ENCODE measurements at regions not wholly inside any gene's neighbourhood (a gene's known extent, or its start where the extent isn't known, plus 50 kb on each side); places are given as distances from the start of the nearest gene placed in this dataset.

- no peak for DNase-seq
Observed at GRCh38 chr4:65834707-65835106, 164.4 kb upstream of the EPHA5 start.

DNA sequence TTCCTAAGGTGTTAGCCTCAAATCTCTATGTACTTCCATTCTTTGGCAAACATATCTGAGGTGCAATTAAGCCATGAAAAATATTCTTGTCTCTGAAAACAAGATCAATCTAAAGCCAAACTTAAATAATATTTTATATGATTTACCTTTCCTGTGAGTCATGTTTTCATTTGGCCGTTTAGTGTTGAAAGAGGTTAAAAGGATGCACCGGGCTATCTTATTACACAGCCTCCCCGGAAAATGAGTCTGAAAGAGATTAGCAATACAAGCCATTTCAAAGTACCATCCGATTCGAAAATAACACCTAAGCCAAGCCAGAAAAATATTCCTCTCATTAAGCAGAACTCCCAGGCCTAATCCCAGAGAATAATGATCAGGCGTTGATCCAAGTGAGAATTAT lies 161.5 kb upstream of the EPHA5 start:
- DNase-seq, result no peak

DNA sequence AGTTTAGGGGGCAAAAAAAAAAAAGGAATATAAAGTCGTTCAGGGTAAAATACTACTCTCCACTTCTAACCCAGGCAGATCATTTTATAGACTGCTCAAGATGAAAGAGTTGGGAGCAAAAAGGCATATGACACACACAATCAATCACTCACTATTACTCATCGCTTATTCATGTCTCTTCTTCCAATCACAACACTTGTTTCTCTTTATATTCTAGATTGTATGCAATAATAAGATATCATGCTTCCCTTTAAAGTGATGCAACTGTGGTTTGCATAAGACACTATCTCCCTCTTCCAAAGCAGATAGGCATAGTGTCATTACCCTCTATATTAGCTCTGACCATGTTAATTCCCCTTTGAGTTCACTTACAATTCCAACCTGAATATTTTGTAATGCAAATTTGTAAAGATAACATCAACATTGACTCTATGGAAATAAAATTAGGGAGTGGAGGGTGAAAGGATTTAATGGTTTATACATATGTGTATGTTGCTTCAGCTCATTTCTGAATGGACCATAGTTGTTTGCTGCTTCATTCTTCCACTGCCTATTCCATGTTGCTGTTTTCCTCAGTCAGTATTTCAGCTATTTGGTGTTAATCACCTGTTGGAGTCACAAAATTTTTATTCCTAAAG lies 154.9 kb upstream of the EPHA5 start:
- DNase-seq, result peak; percentile 1

DNA sequence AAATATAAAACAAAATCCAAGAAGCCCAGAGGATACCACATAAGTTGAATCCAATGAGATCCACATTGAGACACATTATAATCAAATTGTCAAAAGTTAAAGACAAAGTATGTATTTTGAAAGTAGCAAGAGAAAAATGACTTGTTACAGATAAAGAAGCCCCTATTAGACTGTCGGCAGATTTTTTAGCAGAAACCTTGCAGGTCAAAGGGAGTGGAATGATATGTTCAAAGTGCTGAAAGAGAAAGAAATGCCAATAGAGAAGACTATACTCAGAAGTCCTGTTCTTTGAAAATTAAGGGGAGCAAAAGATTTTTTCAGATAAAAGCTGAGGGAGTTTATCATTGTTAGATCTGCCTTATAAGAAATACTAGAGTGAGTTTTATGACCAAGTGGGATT lies 148.9 kb upstream of the EPHA5 start:
- DNase-seq, result no peak

DNA sequence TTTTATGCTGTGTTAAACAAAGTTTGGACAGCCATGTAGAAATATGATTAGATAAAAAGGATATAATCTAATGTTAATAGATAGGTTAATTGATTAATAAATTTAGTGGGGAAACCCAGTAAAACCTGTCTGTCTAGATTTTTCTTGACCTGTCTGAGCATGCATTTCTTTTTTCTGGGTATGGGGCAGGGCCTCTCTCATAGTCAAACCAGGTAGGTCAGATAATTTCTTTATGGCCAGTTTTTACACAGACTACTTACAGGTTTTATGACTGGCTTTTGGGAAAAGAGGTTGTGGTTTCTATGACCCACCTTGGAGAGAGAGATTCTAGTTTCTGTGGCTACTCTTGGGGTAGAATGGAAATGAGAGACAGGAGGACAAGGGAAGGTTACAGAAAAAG lies 135.6 kb upstream of the EPHA5 start:
- DNase-seq, result no peak

DNA sequence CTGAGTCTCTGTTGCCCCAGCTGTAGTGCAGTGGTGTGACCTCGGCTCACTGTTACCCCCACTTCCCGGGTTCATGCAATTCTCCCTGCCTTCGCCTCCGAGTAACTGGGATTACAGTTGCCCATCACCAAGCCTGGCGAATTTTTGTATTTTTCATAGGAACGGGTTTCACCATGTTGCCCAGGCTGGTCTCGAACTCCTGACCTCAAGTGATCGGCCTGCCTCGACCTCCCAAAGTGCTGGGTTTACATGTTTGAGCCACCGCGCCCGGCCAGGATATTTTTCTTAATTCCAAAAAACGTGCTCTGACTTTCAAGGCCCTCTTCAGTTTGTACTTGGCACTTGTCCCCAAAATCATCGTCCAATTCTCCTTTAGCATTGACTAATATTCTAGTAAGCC lies 129.2 kb upstream of the EPHA5 start:
- no peak for DNase-seq

DNA sequence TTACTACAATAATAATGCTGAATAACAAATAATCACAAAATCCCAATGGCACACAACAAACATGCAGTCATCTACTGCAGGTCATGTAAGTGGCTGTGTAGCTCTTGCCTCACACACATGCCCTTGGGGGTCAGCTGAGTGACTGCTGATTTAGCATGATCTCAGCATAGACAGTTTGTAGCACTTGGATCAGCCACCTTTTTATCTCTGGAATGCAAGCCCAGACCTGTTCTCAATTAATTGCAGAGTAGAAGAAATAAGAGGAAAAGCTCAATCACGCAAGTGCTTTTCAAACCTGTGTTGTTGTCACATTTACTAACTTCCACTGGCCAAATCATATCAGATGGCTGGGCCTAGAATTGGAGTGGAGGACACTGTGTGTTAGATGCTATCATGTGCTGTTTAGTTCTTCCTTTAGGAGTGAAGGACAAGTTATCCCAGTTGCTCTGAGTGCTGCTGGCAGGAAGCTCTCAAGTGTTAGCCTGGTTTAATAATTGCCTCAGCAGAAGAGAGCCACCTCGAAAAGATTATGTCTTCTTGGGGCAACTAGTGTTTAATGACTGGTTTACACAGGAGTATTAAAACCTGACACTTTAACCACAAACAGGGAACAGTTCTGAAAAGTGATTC lies 128.3 kb upstream of the EPHA5 start:
- no peak for DNase-seq

DNA sequence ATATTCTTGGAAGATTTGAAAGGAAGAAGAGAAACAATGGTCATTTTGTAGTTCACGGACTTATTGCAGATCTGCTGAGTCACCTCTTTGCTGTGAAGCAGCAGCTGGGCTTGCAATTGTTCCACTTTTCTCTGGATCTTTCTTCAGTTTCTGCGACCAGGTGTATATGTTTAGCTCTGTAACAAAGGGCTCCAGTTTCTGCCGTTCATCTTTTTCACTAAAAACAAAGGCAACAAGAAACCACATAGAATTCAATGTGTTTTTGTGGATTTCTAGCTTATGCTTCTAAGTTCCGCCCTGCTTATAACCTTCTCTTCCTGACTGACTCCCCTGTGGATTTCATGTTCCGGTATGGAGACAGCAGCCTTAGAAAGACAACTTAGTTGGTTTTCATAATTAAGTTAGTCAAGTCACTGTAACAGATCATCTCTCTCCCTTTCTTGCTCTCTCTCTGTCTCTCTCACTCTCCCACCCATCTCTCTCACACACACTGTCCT lies 121.6 kb upstream of the EPHA5 start:
- DNase-seq, result no peak

GRCh38 chr4:65791111-65791811 lies 121.0 kb upstream of the EPHA5 start:
- no peak for DNase-seq

- no peak for DNase-seq
Observed at GRCh38 chr4:65789805-65790204, 119.5 kb upstream of the EPHA5 start.

DNA sequence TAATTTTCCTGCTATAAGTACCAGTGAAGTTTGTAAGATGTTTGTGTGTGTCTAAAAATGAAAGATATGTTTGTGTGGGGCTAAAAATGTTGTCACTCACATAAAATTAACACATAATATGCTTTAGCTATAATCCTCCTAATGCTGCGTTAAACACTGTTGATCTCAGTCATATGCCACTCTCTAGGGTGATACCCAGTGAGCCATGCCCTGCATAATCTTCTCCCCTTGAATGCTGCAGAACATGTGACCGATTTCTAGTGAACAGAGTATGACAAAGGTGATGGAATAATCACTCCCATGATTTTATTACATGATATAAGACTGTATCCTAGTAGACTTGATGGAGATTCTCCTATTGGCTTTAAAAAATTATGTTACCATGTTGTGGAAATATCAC lies 119.1 kb upstream of the EPHA5 start:
- no peak for DNase-seq

DNA sequence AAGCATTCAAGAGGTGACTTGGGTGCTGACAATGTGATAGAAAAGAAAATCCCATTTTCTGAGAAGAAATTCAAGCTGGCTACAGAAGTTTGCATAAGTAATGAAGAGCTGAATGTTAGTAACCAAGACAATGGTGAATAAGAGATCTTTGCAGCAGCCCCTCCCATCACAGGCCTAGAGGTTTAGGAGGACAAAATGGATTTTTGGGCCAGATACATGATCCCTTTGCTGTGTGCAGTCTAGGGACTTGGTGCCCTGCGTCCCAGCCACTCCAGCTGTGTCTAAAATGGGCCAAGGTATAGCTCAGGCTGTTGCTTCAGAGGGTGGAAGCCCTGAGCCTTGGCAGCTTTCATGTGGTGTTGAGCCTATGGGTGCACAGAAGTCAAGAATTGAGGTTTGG lies 107.0 kb upstream of the EPHA5 start:
- DNase-seq, result no peak

DNA sequence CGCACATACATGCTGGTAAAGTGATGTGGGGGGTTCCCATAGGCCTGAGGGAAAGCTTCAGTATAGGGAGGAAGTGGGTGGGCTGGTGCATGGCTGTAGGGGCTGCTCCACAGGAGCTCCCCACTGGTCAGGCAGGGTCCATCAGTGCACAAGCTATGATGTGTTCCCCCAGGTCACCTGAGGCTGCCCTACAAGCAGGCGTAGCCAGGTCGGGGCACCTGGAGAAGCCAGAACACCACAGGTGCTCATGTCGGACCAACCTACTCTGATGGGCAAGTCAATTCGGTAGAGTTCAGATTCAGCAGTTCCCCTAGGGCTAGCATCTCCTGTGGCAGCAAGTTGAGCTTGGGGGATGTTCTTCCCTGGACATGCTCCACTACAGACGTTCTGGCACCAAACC lies 103.3 kb upstream of the EPHA5 start:
- DNase-seq, result no peak

DNA sequence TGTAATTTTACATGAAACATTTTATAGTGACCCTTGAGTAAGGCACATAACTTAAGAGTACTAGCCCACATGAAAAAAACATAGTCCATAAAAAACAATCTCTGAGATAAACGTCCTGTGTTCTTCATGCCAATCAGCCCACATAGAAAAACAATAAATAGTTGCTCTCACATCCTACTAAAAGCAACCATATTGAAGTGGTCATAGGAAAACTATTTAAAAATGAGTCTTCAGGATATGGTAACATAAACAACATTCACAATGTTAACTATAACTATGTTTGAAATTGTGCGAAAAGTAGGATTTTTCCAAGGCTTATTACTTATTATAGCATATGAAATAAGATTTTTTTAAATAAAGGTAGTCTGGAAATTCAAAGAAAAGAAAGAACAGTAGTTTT lies 77.1 kb upstream of the EPHA5 start:
- DNase-seq, result no peak

GRCh38 chr4:65738134-65738533 lies 67.8 kb upstream of the EPHA5 start:
- DNase-seq, result no peak

DNA sequence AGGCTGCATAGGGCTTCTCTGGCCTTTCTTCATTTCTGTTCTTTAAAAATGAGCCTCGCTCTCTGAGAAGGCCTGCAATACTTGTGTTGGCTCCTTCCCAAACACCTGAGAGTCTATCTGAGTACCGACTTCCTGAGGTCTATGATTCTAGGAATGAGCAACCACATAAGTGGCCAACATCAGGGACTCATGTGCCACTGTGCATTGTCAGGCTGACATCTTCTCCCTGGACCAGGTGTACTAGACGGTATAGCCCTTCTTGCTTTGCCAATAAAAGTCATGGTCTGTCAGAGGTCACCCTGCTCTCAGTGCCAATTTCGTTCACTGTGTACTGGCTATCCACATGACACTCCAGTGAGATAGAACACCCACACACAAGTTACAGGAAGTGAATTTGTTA lies 67.4 kb upstream of the EPHA5 start:
- no peak for DNase-seq

GRCh38 chr4:65724973-65725372 lies 54.7 kb upstream of the EPHA5 start:
- no peak for DNase-seq

Measured in suppressor macrophage treated with lipopolysaccharide for 4 hours (primary cell).